ENCODE measurements at regions not wholly inside any gene's neighbourhood (a gene's known extent, or its start where the extent isn't known, plus 50 kb on each side); places are given as distances from the start of the nearest gene placed in this dataset.
"Not testable (repeated sequence)": the region's sequence is repeated elsewhere in the genome, so short reads cannot be mapped to it uniquely, and the experiment has no call there.

GRCh38 chr6:81900616-81901015 is 148.1 kb upstream of the TENT5A start:
- no peak for DNase-seq

DNA sequence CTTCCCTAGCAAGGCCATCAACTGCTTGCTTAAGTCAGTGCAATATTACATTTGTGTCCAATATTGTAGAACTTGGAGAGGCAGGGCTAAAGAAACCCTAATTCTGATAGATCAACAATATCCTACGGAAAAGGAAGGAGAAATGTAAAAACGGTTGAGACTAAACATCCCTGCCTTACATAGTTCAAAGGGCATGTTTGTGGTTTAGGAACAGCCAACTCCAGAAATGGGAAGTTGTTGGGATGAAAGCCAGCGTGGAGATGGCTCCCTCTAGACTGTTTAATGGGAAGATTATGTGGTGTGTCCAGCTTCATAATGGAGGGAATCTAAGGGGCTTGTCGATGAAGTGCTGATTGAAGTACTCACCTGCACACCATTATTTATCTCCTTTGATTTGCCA is 145.3 kb upstream of the TENT5A start:
- DNase-seq, result no peak

DNA sequence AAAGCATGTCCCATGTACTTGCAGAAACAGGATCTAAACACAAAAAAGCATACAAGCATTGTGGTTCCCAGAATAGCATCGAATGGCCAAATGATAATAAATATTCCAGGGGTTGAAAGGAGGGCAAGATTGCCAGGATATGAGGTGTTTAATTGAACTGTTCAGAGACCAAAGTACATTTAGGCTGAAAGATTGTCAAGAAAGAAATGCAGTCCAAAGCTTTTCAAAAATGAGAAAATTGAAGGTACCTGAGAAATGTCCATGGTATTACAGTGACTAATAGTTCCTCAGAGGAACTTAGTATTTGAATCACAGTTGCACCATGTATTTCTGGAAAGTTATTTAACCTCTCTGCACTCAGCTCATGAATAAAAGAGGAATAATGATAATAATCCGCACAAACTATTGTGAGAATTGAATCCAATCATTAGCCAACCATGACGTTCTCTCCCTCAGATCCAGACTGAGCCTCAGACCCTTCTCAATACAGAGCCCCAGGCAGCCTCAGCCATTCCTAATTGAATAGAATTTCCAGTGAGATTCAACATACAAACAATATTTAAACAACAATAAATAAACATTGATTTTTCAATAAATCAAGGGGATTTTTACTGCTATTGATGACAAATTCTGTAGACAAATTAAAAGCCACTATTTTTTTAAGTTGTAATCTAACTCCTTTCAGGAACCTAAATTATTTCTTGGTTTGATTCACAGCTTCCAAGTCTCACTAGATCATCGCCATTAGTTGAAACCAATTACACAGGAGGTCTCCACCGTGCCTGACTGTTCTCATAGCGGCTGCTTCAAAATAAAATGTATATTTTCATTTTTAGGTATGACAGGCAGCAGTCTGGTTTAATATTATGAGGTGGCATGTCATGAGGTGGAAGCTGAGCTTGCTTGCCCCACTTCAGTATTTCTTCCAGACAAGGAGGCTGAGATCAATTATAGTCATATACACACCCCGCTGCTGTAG is 144.3 kb upstream of the TENT5A start:
- no peak for DNase-seq

- DNase-seq, result no peak
Measured at GRCh38 chr6:81895511-81896185, 143.2 kb upstream of the TENT5A start.

DNA sequence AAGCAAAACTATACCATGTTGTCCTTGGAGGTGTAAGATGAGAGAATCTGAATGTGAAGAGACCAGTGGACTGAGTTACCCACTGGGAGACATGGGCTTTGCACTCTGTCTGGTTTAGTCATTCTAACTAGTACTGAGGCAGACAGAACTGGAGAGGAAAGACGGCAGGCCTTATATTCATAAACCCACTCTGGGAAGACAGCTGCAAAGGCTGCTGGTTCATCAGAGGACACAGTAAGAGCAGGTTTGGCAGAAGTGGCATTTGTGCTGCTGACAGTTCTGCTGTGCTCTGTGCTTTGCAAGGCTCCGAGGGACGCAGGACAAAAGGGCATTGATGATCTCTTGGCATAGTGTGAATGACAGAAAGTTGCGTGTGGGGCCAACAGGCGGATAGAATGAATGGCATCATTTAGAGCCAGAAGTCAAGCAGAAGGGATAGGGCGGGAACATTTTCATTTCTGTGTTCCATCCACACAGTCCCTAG is 142.3 kb upstream of the TENT5A start:
- no peak for DNase-seq

GRCh38 chr6:81894306-81894705 is 141.8 kb upstream of the TENT5A start:
- no peak for DNase-seq

- no peak for DNase-seq
Measured at GRCh38 chr6:81892891-81893290, 140.4 kb upstream of the TENT5A start.

DNA sequence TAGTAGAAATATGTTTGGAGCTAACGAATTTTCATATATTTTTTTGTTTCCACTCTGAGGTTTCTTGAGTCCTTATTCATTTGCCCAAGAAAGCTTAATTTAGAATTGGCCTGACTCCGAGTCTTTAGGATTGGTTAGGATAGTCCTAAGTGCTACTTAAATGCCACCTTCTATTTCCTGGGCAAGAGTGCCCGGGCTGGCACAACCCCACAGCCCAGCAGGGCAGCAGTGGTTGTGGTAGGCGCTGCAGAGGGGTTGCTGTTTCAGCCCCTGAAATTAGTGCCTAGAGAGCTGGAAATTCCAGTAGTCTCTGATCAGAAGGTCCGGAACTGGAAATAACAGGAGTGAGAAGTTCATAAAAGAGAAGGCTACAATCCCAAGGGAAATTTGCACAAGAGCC is 139.4 kb upstream of the TENT5A start:
- no peak for DNase-seq

GRCh38 chr6:81890846-81891245 is 138.4 kb upstream of the TENT5A start:
- DNase-seq, result no peak

DNA sequence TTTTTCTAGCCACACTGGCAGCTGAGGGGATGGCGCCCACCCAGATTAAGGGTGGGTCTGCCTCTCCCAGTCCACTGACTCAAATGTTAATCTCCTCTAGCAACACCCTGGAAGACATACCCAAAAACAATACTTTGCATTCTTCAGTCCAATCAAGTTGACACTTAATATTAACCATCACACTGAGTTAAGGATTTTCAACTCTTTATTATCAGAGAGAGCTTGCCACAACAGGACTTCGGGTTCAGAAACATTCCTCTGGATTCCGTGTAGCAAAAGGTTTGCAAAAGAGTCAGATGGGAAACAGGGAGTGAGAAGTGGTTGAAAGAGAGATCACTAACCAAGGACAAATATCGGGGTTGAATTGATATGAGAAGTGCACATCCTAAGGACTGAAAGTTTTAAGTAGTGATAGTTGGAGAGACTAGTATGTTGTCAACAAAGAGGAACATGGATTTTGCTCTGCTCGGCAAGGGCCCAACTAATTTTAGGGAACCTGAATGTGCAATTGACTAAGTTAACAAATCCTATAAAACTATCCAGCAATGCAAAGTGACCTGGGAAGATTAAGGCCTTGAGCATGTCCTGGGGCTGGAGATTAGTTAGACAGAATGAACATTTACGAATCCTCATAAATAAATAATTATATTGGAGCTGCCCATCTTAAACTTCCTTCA is 137.0 kb upstream of the TENT5A start:
- DNase-seq, result no peak

DNA sequence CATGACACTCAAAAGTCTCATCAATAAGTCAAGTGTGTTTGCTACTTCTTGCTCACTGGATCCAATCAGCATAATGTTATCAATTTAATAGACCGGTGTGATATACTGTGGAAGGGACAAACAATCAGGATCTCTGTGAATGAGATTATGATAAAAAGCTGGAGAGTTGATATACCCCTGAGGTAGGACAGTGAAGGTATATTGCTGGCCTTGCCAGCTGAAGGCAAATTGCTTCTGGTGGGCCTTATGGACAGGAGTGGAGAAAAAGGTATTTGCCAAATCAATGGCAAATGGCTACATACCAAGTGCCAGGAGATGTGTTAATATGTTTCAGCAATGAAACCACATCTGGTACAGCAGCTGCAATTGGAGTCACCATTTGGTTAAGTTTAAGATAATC is 134.4 kb upstream of the TENT5A start:
- DNase-seq, result not testable (repeated sequence)

DNA sequence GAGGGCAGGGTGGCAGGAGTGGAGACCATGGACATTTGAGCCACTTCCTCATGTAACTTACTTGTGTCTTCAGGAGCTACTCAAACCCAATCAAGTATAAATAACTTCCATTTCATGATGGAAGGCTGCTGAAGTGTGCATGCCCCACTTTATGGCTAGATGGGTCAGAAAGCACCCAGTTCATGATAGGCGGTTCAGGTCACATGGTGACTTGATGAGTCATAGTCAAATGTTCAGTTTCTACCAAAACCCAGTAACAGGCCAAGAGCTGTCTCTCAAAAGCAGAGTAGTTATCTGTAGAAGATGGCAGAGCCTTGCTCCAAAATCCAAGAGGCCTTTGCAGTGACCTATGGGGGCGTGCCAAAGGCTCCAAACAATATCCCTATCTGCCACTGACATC is 133.7 kb upstream of the TENT5A start:
- DNase-seq, result no peak

DNA sequence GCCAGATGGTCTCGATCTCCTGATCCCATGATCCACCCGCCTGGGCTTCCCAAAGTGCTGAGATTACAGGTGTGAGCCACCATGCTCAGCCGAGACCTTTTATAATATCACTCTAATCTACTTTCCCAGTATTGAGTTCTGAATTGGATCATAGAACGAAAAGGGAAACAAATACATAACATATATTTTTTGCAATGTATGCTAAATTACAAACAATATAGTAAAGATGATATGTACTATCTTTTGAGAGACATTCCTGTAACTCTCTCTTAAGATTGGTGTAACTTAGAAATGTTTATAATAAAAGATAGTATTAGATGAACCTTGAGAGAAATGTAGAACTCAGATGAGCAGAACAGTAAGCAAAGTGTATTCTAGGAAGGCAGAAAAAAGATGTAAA is 129.2 kb upstream of the TENT5A start:
- no peak for DNase-seq

- DNase-seq, result no peak
Measured at GRCh38 chr6:81878479-81878878, 126.0 kb upstream of the TENT5A start.

DNA sequence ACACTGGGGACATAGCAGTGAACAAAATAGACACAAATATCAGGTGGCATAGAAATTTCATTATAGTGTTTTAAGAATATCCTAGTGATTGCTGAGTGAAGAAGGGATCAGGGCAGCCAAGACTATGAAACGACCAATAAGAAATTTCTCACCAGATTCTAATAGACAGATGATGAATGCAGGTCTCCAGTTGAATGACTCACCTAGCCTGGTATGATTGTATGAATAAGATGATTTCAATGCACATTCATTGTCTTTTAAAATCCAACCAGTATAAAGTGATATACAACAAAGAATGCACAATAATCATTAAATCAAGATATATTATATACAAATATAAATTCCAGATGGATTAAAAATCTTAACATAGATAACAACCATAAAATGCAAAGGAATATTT is 124.5 kb upstream of the TENT5A start:
- DNase-seq, result no peak

- no peak for DNase-seq
Measured at GRCh38 chr6:81875782-81876293, 123.4 kb upstream of the TENT5A start.

GRCh38 chr6:81869749-81870508 is 117.4 kb upstream of the TENT5A start:
- not testable (repeated sequence) for DNase-seq

GRCh38 chr6:81865712-81866111 is 113.2 kb upstream of the TENT5A start:
- peak; percentile 86 for DNase-seq

- DNase-seq, result peak; percentile 73
Measured at GRCh38 chr6:81864124-81864523, 111.6 kb upstream of the TENT5A start.

GRCh38 chr6:81863123-81863522 is 110.6 kb upstream of the TENT5A start:
- peak; percentile 72 for DNase-seq

GRCh38 chr6:81861281-81861680 is 108.8 kb upstream of the TENT5A start:
- DNase-seq, result no peak

- no peak for DNase-seq
Measured at GRCh38 chr6:81859884-81860283, 107.4 kb upstream of the TENT5A start.

Data from DMS53 (cell line).